Smooth muscle cell (in vitro differentiated cells): ENCODE measurements at regions not wholly inside any gene's neighbourhood (a gene's known extent, or its start where the extent isn't known, plus 50 kb on each side); places are given as distances from the start of the nearest gene placed in this dataset.

ENCODE experiments used
- DNase-seq: peaks from one replicate; lab custom pipeline; 2025; ENCODE audit not compliant: unreplicated experiment; lab: John Stamatoyannopoulos, UW
- H2AFZ ChIP-seq: fragments of 200-600 bp; sonication (generic); 2 replicates; pipeline ENCODE4 v1.6.0; 2016; ENCODE audit warnings: antibody characterized with exemption, low read depth, mild to moderate bottlenecking
- H3F3A ChIP-seq: fragments of 200-600 bp; sonication (generic); 2 replicates; pipeline ENCODE4 v1.6.0; 2017; ENCODE audit warnings: antibody characterized with exemption, low read depth
- H3K27ac ChIP-seq: fragments of 200-600 bp; sonication (generic); 2 replicates; pipeline ENCODE4 v1.5.1; 2016; ENCODE audit warnings: low read depth, mild to moderate bottlenecking
- H3K27me3 ChIP-seq: fragments of 200-600 bp; sonication (generic); 2 replicates; pipeline ENCODE4 v1.6.1; 2016; ENCODE audit warnings: low read depth, mild to moderate bottlenecking
- H3K36me3 ChIP-seq: fragments of 200-600 bp; sonication (generic); 2 replicates; pipeline ENCODE4 v1.5.1; 2016; ENCODE audit warnings: low read depth
- H3K4me1 ChIP-seq: fragments of 200-600 bp; sonication (generic); 2 replicates; pipeline ENCODE4 v1.5.1; 2016; ENCODE audit warnings: low read depth
- H3K4me2 ChIP-seq: fragments of 200-600 bp; sonication (generic); 2 replicates; pipeline ENCODE4 v1.6.0; 2016; ENCODE audit warnings: mild to moderate bottlenecking
- H3K4me3 ChIP-seq: fragments of 200-600 bp; sonication (generic); 2 replicates; pipeline ENCODE4 v1.5.1; 2016; ENCODE audit warnings: mild to moderate bottlenecking
- H3K79me2 ChIP-seq: fragments of 200-600 bp; sonication (generic); 2 replicates; pipeline ENCODE4 v1.6.0; 2016; ENCODE audit warnings: low read depth, mild to moderate bottlenecking
- H3K9ac ChIP-seq: fragments of 200-600 bp; sonication (generic); 2 replicates; pipeline ENCODE4 v1.6.0; 2016; ENCODE audit warnings: low read depth
- H3K9me3 ChIP-seq: fragments of 200-600 bp; sonication (generic); replicated peaks from 2 replicates; pipeline ENCODE4 v1.5.1; 2016; ENCODE audit warnings: low read depth
- H4K20me1 ChIP-seq: fragments of 200-600 bp; sonication (generic); 2 replicates; pipeline ENCODE4 v1.6.0; 2016; ENCODE audit warnings: low read depth
- WGBS: methylation state at CpG from one replicate; pipeline ENCODE4 v1.1.7; 2016; ENCODE audit warnings: low lambda C conversion rate; 5-methylcytosine and 5-hydroxymethylcytosine counted together
- TF ChIP-seq, protein P1 (sequence below): fragments of 200-600 bp; sonication (generic); IDR thresholded peaks from 2 replicates; pipeline ENCODE4 v1.5.1; 2017; ENCODE audit warnings: borderline replicate concordance, mild to moderate bottlenecking, antibody characterized with exemption; ENCODE audit not compliant: insufficient read depth, poor library complexity, severe bottlenecking

DNA sequence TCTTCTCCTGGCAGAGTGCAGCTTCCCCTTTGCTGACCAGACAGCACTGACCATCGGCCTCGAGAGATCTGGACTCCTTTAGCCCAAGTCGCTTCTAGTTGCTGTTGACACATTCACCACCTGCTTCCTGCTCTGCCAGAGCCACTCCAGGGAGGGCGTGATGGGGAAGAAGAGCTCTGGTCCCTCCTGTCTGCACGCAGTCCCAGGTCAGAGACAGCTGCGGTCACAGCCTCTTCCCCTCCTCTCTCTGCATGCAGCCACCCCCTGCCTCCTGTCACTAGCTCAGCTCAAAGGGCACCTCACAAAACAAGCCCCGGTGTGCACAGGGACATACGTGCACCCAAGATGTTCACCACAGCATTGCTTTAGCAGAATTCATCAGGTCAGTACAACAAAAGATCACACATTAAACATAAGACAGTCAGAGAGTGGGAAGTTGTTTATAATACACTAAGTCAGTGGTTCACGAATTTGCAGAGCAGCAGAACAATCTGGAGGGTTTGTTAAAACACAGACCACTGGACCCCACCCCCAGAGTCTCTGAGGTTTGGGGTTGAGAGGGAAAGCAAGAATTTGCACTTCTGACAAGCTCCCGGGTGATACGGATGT, 132.9 kb downstream of the SYF2 start:
- Histone ChIP-seq H3K4me1 (no peaks in the 10 kb centered on the region), H3K9me3 (no peaks in the 10 kb centered on the region), H3F3A (no peaks in the 10 kb centered on the region), H3K36me3 (no peaks in the 10 kb centered on the region), H3K27ac (peak overlapping the region; percentile 45), H3K79me2 (no peaks in the 10 kb centered on the region), H3K4me3 (no peak overlapping the region), H3K9ac (peak overlapping the region; percentile 47), H2AFZ (no peak overlapping the region), H3K4me2 (peak overlapping the region; percentile 17), H4K20me1 (no peaks in the 10 kb centered on the region), H3K27me3 (no peaks in the 10 kb centered on the region)
- no peak for DNase-seq
- TF ChIP-seq, protein P1, sequence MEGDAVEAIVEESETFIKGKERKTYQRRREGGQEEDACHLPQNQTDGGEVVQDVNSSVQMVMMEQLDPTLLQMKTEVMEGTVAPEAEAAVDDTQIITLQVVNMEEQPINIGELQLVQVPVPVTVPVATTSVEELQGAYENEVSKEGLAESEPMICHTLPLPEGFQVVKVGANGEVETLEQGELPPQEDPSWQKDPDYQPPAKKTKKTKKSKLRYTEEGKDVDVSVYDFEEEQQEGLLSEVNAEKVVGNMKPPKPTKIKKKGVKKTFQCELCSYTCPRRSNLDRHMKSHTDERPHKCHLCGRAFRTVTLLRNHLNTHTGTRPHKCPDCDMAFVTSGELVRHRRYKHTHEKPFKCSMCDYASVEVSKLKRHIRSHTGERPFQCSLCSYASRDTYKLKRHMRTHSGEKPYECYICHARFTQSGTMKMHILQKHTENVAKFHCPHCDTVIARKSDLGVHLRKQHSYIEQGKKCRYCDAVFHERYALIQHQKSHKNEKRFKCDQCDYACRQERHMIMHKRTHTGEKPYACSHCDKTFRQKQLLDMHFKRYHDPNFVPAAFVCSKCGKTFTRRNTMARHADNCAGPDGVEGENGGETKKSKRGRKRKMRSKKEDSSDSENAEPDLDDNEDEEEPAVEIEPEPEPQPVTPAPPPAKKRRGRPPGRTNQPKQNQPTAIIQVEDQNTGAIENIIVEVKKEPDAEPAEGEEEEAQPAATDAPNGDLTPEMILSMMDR = no peak
- WGBS = 40% methylated on average over 11 of the region's 11 CpGs

DNA sequence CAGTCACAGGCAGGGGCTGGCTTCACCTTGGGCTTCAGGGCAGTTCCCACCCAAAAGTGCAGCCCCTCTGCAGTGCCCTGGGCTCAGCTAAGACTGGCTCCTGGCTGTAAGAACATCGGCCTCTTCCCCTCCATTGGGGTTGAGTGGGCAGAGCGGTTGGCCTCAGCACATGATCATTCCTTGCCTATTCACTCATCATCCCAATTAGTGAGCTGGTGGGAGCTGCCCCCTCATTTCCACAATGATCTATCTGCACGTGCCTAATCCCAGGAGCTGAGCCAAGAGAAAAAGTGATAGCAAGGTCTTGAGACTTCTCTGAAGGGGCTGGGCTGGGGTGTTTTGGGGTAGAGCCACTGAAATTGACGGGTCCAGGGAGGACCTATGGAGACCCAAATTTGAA, 133.6 kb downstream of the SYF2 start:
- TF ChIP-seq, protein P1 = no peak
- H3K9ac ChIP-seq = peak overlapping the region; percentile 47
- 47% methylated on average over 4 of the region's 4 CpGs for WGBS
- H3F3A ChIP-seq = no peaks in the 10 kb centered on the region
- peak overlapping the region; percentile 17 for H3K4me2 ChIP-seq
- H3K4me1 ChIP-seq = no peaks in the 10 kb centered on the region
- H3K4me3 ChIP-seq = no peak overlapping the region
- no peaks in the 10 kb centered on the region for H3K27me3 ChIP-seq
- H2AFZ ChIP-seq = no peak overlapping the region
- H4K20me1 ChIP-seq = no peaks in the 10 kb centered on the region
- no peaks in the 10 kb centered on the region for H3K9me3 ChIP-seq
- H3K79me2 ChIP-seq = no peaks in the 10 kb centered on the region
- H3K36me3 ChIP-seq = no peaks in the 10 kb centered on the region
- no peak for DNase-seq
- peak overlapping the region; percentile 45 for H3K27ac ChIP-seq

DNA sequence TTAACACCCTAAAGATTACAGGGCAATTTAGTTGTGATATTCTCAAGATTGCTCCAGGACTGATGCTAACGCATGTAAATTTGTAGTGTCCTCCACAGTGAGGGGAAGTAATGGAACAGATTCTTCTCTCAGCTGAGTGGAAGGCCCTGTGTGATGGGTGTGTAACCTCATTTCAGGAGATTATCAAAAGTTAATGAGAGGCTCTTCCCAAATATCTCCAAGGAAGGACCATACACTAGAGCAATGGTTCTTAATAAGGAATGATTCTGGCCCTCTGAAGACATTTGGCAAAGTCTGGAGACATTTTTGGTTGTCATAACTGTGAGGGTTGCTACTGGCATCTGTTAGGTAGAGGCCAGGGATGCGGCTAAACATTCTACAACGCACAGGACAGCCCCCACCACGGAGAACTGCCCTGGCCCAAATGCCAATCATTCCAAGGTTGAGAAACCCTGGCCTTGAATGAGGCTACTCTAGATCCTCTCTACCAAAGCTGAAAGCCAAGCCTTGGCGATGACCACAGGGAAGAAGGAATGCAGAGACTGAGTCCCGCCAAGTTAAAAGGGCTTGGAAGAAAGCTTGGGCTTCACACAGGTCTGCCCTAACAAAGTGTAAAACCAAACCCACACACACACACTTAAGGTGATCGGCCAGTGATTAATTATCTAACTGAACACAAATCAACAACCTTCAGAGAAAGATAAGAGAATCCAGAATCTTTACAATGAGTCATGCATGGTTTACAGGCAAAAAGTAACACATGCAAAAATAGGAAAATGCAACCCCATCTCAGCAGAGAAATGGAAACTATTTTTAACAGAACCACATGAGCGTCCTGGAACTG, 135.8 kb downstream of the SYF2 start:
- Histone ChIP-seq H3F3A (no peaks in the 10 kb centered on the region), H3K27ac (no peak overlapping the region), H3K9ac (no peak overlapping the region), H3K79me2 (no peaks in the 10 kb centered on the region), H3K9me3 (no peaks in the 10 kb centered on the region), H3K4me1 (no peaks in the 10 kb centered on the region), H3K36me3 (no peaks in the 10 kb centered on the region), H3K4me2 (no peak overlapping the region), H4K20me1 (no peaks in the 10 kb centered on the region), H3K27me3 (no peaks in the 10 kb centered on the region), H3K4me3 (no peak overlapping the region), H2AFZ (no peak overlapping the region)
- no peak for DNase-seq
- WGBS = 75% methylated on average over 8 of the region's 8 CpGs
- TF ChIP-seq, protein P1 = no peak
